NCI-H82 treated with DMSO at 0.1 percent for 48 hours (cell line): ENCODE measurements at regions not wholly inside any gene's neighbourhood (a gene's known extent, or its start where the extent isn't known, plus 50 kb on each side); places are given as distances from the start of the nearest gene placed in this dataset.

Experiments used
- DNase-seq: peaks from one replicate; lab custom pipeline; 2025; ENCODE audit not compliant: unreplicated experiment; lab: John Stamatoyannopoulos, UW

GRCh38 chr18:55166260-55166598, 207.0 kb upstream of the CCDC68 start:
- no peak for DNase-seq

DNA sequence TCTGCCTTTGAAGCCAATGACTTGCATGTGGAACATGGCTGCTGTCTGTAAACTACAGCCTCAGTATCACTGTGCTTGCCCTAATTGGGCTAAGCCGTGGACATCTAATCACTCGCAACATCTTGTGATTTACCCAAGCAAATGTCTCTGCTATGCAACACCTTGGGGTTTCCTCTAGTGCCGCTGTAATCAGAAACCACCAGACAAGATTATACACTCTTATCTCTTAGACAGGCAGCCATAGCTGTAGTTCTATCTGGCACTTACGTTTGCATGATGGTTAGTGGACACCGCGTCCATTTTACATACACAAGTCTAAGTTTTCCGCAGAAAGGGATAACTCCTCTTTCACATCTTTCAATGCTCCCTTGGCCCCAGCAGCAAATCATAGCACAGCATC, 204.3 kb upstream of the CCDC68 start:
- DNase-seq, result no peak

- DNase-seq, result no peak
These were observed 202.7 kb upstream of the CCDC68 start for GRCh38 chr18:55161916-55162315.

GRCh38 chr18:55159027-55159426, 199.8 kb upstream of the CCDC68 start:
- DNase-seq, result no peak

DNA sequence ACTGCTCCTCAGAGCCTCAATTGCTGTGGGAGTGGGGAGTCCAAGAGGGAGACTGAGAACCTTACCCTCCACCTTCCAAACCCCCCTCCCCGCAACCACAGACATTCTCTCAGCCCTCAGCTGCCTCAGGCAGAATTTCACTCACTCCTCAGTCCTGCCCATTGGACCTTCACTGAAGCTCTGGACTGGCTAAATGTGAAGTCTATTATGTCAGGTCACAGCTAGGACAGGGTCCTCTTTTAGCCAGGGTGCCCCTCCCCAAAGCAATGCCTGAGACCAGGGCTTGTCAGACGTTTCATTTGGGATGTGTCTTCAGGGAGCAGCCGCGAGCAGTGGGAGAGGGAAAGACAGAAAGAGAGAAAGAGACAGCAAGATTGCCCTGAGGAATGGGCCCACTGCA, 199.3 kb upstream of the CCDC68 start:
- DNase-seq, result no peak

GRCh38 chr18:55153346-55153745, 194.1 kb upstream of the CCDC68 start:
- no peak for DNase-seq

GRCh38 chr18:55152801-55153200, 193.5 kb upstream of the CCDC68 start:
- no peak for DNase-seq

DNA sequence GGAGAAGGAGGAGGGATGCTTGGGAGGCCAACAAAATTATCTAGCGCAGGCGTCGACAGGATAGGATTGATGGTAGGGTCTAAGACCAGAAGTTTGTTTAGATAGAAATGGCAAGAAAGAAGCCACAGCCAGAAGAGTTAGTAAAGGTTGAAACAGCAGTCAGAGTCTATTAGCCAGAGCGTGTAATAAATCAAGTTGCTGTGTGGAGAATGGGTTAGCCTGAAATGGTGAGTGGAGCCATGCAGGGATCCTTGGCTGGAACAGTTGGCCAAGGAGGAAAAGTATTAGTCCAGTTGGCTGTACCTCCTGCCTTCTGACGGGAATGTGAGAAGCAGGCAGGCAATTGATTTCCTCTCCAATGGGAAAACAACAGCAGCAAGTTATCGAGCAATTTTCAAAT, 190.7 kb upstream of the CCDC68 start:
- DNase-seq, result no peak

GRCh38 chr18:55147791-55148190, 188.5 kb upstream of the CCDC68 start:
- peak; percentile 8 for DNase-seq

- DNase-seq, result no peak
These were observed 185.1 kb upstream of the CCDC68 start for GRCh38 chr18:55144193-55144930.

DNA sequence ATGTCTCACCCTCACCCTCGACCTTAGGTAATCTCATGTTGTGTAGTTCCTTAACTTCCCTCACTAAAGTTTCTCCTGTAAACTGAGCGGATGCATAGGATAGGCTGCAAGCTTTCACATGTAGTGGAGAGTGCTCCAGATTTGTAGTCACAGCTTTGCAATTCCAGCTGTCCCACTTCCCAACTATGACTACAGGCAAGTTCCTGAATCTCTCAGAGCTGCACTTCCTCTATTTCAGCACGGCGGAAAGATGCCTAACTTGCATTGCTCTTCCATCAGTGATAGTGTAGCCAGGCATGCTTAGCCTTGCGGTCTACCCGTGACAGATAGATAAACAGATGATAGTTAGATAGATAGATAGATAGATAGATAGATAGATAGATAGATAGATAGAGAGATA, 183.1 kb upstream of the CCDC68 start:
- no peak for DNase-seq

GRCh38 chr18:55141318-55141717, 182.1 kb upstream of the CCDC68 start:
- DNase-seq, result no peak

GRCh38 chr18:55139836-55140235, 180.6 kb upstream of the CCDC68 start:
- DNase-seq, result no peak

DNA sequence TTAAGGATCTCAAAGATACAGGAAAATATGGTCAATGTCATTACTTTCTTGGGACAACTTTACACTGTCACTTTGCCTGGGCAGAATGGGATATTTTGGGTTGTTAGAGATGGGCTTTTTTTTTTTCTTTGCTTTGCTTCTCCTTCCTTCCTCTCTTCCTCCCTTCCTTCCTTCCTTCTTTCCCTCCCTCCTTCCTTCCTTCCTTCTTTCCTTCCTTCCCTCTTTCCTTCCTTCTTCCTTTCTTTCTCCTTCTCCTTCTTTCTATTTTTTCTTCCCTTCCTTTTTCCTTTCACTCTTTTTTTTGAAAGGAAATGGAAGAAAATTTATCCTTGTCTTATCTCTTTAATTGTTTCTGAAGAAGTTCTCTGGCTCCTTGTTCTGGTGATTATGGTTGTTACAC, 180.0 kb upstream of the CCDC68 start:
- no peak for DNase-seq

- no peak for DNase-seq
These were observed 179.1 kb upstream of the CCDC68 start for GRCh38 chr18:55138401-55138800.

GRCh38 chr18:55137602-55138001, 178.3 kb upstream of the CCDC68 start:
- no peak for DNase-seq

DNA sequence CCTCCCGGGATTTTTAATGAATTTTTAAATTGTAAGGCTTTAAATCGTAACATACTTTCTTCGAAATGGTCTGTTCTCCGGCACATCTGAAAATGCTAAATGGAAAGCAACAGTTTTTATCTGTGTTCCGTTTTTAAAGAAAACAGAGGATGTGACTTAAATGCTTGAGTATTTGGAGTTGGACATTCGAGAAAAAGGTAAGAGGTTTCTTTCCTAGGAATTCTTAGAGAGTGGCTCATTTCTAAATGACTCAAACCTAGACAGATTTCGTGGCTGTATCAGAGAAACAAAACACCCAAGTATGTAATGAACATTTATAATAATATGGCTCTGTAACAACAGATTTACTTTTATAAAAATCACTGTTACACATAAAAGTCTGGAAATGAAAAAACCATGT, 177.6 kb upstream of the CCDC68 start:
- DNase-seq, result no peak

- DNase-seq, result no peak
These were observed 177.0 kb upstream of the CCDC68 start for GRCh38 chr18:55136258-55136657.

DNA sequence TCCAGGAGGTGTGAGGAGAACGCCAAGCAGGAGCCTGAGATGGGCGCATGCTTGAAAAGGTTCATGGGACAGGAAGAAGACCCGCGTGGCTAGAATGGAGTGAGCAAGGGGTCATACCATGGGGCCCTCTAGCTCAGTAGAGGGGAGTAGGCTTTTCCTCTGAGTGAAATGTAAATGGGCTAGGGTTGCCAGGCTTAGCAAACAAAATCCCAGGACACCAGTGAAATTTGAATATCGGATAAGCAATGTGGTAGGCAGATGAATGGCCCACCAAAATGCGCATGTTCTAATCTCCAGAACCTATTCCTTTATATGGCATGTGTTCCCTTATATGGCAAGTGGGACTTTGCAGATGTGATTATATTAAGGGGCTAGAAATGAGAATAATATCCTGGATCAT, 174.1 kb upstream of the CCDC68 start:
- DNase-seq, result no peak

DNA sequence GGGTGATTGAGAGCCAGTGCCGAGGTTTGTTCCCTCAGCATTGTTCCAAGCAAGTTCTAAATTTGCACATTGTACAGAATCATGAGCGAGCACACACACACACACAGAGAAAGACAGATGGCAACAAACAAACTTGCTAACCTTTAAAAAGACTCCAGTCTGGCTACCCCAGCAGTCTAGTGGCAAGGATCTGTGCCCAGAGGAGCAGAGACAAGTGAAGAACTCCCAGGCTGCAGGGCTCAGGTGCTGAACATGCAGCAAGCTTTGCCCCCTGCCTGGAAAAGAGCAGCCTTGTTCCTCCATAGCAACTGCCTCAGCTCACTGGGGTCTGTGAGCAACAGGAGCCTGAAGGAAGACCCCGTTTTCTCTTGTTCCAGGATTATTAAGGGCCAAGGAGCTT, 169.2 kb upstream of the CCDC68 start:
- no peak for DNase-seq

GRCh38 chr18:55124078-55124763, 165.0 kb upstream of the CCDC68 start:
- no peak for DNase-seq

GRCh38 chr18:55123361-55123760, 164.1 kb upstream of the CCDC68 start:
- no peak for DNase-seq
